22Rv1 (cell line): ENCODE measurements at regions not wholly inside any gene's neighbourhood (a gene's known extent, or its start where the extent isn't known, plus 50 kb on each side); places are given as distances from the start of the nearest gene placed in this dataset.

Experiments
- CTCF ChIP-seq: fragments of 450-650 bp; IDR thresholded peaks from 2 replicates; pipeline ENCODE4 v1.5.1; 2017; ENCODE audit warnings: mild to moderate bottlenecking
- ZFX ChIP-seq: fragments of 450-650 bp; IDR thresholded peaks from 2 replicates; pipeline ENCODE4 v1.6.1; 2017; ENCODE audit warnings: antibody characterized with exemption, borderline replicate concordance

- TF ChIP-seq CTCF (no peak), ZFX (no peak)
Measured at GRCh38 chr6:81838724-81839426, 86.4 kb upstream of the TENT5A start.
